ENCODE measurements at regions not wholly inside any gene's neighbourhood (a gene's known extent, or its start where the extent isn't known, plus 50 kb on each side); places are given as distances from the start of the nearest gene placed in this dataset.

DNA sequence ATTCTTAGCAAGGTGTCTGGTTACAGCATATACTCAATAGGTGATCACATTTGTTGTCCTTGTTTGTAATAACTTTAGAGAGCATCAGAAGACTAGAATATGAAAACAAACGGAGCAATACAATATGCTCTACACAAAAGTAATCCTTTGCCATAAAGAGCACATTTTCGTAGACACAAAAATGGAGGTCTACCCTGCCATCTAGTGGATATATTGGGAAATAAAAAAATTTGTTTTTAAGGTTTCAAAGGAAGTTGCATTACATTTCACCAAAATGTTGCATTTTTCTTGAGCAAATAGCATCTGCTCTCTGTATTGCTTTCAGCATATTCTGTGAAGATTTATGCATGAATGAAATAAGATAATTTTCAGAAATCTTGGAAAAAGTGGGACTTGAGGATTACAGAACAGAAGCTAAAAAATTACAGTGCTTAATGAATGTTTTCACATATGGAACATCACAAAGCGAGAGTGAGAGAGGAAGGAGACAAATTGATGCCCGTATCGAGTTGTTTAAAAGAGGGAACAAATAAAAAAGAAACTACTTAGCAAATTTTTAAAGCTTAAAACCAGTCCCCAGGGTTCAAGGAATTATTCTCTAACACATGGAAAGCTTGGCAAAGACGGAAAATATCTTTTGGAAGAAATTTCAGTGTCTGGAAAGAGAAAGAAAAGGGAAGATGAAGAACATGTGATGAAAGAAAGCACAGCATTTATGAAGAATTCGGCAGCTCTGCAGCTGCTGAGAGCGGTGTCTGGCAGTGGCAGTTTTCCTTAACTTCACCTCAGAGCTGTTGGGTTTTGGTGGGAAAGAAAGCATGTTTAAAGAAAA, 390.1 kb downstream of the ANKRD50 start:
- TF ChIP-seq, protein P1, sequence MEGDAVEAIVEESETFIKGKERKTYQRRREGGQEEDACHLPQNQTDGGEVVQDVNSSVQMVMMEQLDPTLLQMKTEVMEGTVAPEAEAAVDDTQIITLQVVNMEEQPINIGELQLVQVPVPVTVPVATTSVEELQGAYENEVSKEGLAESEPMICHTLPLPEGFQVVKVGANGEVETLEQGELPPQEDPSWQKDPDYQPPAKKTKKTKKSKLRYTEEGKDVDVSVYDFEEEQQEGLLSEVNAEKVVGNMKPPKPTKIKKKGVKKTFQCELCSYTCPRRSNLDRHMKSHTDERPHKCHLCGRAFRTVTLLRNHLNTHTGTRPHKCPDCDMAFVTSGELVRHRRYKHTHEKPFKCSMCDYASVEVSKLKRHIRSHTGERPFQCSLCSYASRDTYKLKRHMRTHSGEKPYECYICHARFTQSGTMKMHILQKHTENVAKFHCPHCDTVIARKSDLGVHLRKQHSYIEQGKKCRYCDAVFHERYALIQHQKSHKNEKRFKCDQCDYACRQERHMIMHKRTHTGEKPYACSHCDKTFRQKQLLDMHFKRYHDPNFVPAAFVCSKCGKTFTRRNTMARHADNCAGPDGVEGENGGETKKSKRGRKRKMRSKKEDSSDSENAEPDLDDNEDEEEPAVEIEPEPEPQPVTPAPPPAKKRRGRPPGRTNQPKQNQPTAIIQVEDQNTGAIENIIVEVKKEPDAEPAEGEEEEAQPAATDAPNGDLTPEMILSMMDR (IDR thresholded peaks at IDR 0.05; ENCODE audit: insufficient read depth, low read depth, low read length), result peak; percentile 62
- TF ChIP-seq EZH2 (IDR thresholded peaks at IDR 0.05; ENCODE audit: insufficient read depth, low read length), result no peak
